ENCODE measurements at regions not wholly inside any gene's neighbourhood (a gene's known extent, or its start where the extent isn't known, plus 50 kb on each side); places are given as distances from the start of the nearest gene placed in this dataset.

DNA sequence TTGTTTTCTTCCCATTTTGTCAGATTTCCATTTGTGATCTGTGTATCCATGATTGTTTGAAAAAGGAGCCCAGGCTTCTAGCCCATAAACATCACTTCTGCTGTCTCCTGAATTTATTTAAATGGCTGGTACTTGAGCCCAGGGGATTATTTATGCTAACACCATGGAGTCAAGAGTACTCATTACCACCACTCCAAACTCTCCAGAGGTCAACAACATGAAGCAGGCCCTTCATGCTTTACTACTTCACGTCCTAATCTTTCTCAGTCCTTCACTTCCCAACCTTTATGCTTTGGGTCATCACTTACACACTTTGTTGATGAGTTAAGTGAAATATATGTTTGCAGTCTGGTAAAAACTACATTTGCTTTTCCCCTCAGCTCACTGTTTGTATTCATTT, 247.8 kb downstream of the BMP2 start:
- no peak for TF ChIP-seq EZH2 (optimal IDR thresholded peaks at IDR 0.05; ENCODE audit: low read depth, low read length)
- TF ChIP-seq, protein P1, sequence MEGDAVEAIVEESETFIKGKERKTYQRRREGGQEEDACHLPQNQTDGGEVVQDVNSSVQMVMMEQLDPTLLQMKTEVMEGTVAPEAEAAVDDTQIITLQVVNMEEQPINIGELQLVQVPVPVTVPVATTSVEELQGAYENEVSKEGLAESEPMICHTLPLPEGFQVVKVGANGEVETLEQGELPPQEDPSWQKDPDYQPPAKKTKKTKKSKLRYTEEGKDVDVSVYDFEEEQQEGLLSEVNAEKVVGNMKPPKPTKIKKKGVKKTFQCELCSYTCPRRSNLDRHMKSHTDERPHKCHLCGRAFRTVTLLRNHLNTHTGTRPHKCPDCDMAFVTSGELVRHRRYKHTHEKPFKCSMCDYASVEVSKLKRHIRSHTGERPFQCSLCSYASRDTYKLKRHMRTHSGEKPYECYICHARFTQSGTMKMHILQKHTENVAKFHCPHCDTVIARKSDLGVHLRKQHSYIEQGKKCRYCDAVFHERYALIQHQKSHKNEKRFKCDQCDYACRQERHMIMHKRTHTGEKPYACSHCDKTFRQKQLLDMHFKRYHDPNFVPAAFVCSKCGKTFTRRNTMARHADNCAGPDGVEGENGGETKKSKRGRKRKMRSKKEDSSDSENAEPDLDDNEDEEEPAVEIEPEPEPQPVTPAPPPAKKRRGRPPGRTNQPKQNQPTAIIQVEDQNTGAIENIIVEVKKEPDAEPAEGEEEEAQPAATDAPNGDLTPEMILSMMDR (IDR thresholded peaks at IDR 0.05; ENCODE audit: low read length): no peak
